ENCODE measurements at regions not wholly inside any gene's neighbourhood (a gene's known extent, or its start where the extent isn't known, plus 50 kb on each side); places are given as distances from the start of the nearest gene placed in this dataset.
A peak's percentile ranks its signal among the peaks of the same experiment; 100 is the strongest.

DNA sequence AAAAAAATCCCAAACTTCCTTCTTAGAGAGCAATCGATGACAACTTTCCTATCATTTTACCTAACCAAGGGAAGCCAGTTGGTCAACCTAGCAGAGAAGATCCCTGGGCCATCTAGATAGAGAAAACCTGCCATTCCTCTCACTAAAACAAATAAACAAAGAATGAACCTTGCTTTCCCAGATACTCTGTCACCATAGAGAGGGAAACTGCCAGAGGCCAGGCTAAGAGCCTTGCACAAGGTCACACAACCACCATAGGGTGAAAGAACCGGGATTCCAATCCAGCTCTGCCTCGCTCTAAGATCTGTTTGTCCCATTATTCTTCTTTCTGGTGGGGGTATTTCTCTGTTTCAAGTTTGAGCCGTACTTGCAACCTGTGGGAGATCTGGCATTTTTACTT is 154.6 kb downstream of the CYRIA start:
- Histone ChIP-seq H3K9me3 (no peaks in the 10 kb centered on the region), H3K27ac (no peak overlapping the region), H3K27me3 (replicated peaks; ENCODE audit: insufficient read depth) (peaks cover 3% of the 10 kb centered on the region), H3K36me3 (no peaks in the 10 kb centered on the region), H3K4me3 (no peak overlapping the region), H3K4me1 (replicated peaks) (no peaks in the 10 kb centered on the region)
- WGBS: 90% methylated on average over 4 of the region's 4 CpGs
- intact Hi-C loops (cut with DNase I): no loop called here
- TF ChIP-seq, protein P1, sequence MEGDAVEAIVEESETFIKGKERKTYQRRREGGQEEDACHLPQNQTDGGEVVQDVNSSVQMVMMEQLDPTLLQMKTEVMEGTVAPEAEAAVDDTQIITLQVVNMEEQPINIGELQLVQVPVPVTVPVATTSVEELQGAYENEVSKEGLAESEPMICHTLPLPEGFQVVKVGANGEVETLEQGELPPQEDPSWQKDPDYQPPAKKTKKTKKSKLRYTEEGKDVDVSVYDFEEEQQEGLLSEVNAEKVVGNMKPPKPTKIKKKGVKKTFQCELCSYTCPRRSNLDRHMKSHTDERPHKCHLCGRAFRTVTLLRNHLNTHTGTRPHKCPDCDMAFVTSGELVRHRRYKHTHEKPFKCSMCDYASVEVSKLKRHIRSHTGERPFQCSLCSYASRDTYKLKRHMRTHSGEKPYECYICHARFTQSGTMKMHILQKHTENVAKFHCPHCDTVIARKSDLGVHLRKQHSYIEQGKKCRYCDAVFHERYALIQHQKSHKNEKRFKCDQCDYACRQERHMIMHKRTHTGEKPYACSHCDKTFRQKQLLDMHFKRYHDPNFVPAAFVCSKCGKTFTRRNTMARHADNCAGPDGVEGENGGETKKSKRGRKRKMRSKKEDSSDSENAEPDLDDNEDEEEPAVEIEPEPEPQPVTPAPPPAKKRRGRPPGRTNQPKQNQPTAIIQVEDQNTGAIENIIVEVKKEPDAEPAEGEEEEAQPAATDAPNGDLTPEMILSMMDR (IDR thresholded peaks at IDR 0.05): no peak
- no peak for TF ChIP-seq POLR2A (IDR thresholded peaks at IDR 0.05)
- TF ChIP-seq POLR2AphosphoS5 (IDR thresholded peaks at IDR 0.05): no peak
- DNase-seq (ENCODE audit: low spot score): no peak

DNA sequence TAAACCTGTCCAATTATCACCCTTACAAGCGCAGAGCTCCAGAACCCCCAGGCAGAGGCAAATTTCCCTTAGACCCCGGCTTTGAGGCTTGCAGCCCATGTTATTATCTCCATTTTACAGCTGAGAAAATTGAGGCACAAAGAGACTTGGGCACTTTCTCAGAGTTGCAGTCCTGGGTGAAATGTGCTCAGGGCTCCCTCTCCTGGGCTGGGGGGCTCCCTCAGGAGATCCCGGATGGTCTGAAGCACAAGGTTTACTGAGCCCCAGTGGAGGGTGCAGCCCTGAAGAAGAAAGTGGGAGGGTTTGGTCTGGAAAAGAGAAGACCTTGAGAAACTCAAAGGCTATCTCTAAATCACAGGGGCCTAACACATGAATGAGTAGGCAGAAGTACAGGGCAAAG is 156.6 kb downstream of the CYRIA start:
- WGBS: 55% methylated on average over 3 of the region's 3 CpGs
- peaks cover 3% of the 10 kb centered on the region for H3K27me3 ChIP-seq (replicated peaks; ENCODE audit: insufficient read depth)

DNA sequence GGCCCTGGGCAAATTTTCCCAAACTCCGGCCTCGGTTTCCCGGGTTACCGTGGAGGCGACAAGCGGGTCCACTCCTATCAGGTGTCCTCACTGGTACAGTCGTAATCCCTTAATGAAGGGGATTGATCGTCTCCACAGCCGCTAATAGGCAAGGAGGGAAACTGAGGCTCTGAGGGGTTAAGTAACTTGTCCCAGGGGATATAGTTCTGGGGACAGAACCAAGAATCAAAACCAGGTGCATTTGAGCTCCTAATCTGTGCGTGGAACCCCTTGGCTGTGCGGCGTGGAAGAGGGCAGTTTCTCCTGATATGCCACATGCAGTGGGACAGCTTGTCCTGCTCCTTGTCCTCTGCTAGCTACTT is 157.2 kb downstream of the CYRIA start:
- DNase-seq (ENCODE audit: low spot score): no peak
- no peaks in the 10 kb centered on the region for H3K9me3 ChIP-seq
- TF ChIP-seq POLR2AphosphoS5 (IDR thresholded peaks at IDR 0.05) (no peak), POLR2A (IDR thresholded peaks at IDR 0.05) (no peak)
- TF ChIP-seq, protein P1 (IDR thresholded peaks at IDR 0.05): no peak
- intact Hi-C loops (cut with DNase I): loop anchor here (2.0 to 5.0 kb wide), 2 partner anchors 568 to 871 kb away; partner anchors contain the start of gene MYCN
- H3K27ac ChIP-seq: no peak overlapping the region
- peaks cover 3% of the 10 kb centered on the region for H3K27me3 ChIP-seq (replicated peaks; ENCODE audit: insufficient read depth)
- H3K4me1 ChIP-seq (replicated peaks): no peaks in the 10 kb centered on the region
- H3K4me3 ChIP-seq: no peak overlapping the region
- 22% methylated on average over 9 of the region's 12 CpGs for WGBS
- no peaks in the 10 kb centered on the region for H3K36me3 ChIP-seq

More for the DNA sequence above, 156.6 kb downstream of the CYRIA start:
- H3K4me1 ChIP-seq (replicated peaks): no peaks in the 10 kb centered on the region
- no peak overlapping the region for H3K4me3 ChIP-seq
- no peaks in the 10 kb centered on the region for H3K9me3 ChIP-seq
- H3K27ac ChIP-seq: no peak overlapping the region
- intact Hi-C loops (cut with DNase I): loop anchor here (2.0 to 5.0 kb wide), 2 partner anchors 568 to 872 kb away; partner anchors contain the start of gene MYCN
- TF ChIP-seq POLR2AphosphoS5 (IDR thresholded peaks at IDR 0.05) (no peak), POLR2A (IDR thresholded peaks at IDR 0.05) (no peak)
- TF ChIP-seq, protein P1 (IDR thresholded peaks at IDR 0.05): no peak
- no peaks in the 10 kb centered on the region for H3K36me3 ChIP-seq
- DNase-seq (ENCODE audit: low spot score): no peak

DNA sequence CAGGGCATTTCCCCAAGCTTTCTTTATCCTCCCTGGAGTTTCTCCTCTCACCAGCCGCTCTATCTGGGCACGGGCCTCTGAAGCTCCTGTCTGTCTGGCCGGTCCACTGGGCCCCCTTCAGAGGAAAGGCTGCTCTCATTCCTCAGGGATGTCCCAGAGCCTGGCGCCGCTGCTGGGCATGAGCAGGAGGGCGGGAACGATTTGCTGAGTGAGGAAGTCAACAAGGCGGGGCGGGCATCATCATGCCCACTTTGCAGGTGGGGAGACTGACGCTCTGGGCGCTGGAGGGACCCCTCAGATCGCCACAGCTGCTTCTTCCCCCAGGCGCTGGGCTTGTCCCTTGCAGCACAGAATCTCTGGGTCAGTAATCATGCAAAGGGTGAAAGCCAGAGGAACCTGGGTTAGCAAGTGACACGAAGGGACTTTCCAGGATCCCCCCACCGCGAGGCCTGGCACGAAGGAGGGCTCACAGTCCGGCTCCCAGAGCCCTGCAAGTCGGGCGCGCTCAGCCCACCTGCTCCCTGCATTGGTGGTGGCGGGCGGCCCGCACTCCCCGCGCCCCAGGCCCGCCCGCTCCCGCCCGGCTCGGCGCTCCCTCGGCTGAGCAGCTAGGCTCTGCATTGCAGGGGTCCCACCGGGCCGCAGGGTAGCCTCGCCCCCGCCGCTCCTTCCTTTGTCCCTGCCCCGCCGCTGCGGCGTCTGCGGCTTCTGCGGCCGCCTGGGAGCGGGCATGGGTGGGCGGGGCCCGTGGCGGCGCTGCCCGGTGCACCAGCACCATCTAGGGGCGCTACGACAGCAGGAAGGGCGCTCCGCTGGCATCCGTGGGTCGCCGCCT is 157.8 kb downstream of the CYRIA start:
- no peak overlapping the region for H3K27ac ChIP-seq
- H3K27me3 ChIP-seq (replicated peaks; ENCODE audit: insufficient read depth): peaks cover 3% of the 10 kb centered on the region
- H3K36me3 ChIP-seq: no peaks in the 10 kb centered on the region
- H3K4me3 ChIP-seq: peak overlapping the region; percentile 15 to 28
- no peaks in the 10 kb centered on the region for H3K9me3 ChIP-seq
- 13% methylated on average over 30 of the region's 58 CpGs for WGBS
- TF ChIP-seq, protein P1 (IDR thresholded peaks at IDR 0.05): peak in 3 of 4 experiments; percentile 41 to 68 (median 65)
- no peak for TF ChIP-seq POLR2A (IDR thresholded peaks at IDR 0.05)
- no peaks in the 10 kb centered on the region for H3K4me1 ChIP-seq (replicated peaks)
- DNase-seq (ENCODE audit: low spot score): peak; percentile 12
- intact Hi-C loops (cut with DNase I): loop anchor here (2.0 to 5.0 kb wide), 2 partner anchors 567 to 871 kb away; partner anchors contain the start of gene MYCN

DNA sequence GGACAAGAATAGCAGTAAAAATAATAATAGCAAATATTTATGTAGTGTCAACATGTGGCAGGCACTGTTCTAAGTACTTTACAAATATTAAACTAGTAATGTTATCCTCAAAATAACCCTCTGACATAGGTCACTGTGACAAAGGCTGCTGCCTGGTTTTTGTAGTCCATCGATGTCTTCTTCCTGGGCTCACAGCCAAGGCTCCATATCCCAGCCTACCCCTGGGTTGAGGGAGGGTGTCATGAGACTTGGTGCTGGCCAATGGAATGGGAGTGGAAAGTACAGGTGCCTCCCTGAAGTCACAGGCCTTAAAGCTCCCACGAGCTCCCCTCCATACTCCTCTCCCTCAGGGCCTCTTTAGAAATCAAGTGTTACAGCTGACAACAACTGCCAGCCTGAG is 159.3 kb downstream of the CYRIA start:
- Histone ChIP-seq H3K9me3 (no peaks in the 10 kb centered on the region), H3K4me3 (no peak overlapping the region), H3K27me3 (replicated peaks; ENCODE audit: insufficient read depth) (no peaks in the 10 kb centered on the region), H3K4me1 (replicated peaks) (no peaks in the 10 kb centered on the region), H3K36me3 (no peaks in the 10 kb centered on the region), H3K27ac (no peak overlapping the region)
- 49% methylated on average over 2 of the region's 2 CpGs for WGBS
- no peak for DNase-seq (ENCODE audit: low spot score)
- no peak for TF ChIP-seq POLR2A (IDR thresholded peaks at IDR 0.05)
- TF ChIP-seq, protein P1 (IDR thresholded peaks at IDR 0.05): no peak
- TF ChIP-seq POLR2AphosphoS5 (IDR thresholded peaks at IDR 0.05): no peak
- intact Hi-C loops (cut with DNase I): loop anchor here (5.0 kb wide), 1 partner anchor 869 kb away; no protein-coding TSS in a partner anchor
